ENCODE measurements at regions not wholly inside any gene's neighbourhood (a gene's known extent, or its start where the extent isn't known, plus 50 kb on each side); places are given as distances from the start of the nearest gene placed in this dataset.

DNA sequence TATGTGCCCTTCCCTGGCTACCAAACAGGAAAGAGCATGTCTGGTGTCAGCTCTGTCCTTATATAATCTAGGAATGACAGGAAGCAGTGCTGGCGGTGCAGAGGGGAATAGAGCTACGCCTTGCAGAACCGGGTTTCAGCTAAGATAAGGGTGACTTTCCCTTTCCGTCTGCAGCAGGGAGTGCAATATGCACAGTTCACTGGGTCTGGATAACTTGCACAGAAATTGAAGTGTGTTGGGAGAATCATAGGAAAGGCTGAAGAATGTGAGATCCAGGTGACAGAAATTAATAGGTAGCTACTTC, 90.0 kb upstream of the TSHZ3 start:
- 34% methylated on average over 4 of the region's 4 CpGs for WGBS
- Histone ChIP-seq H3K4me1 (ENCODE audit: control insufficient read depth in 4 of 4, insufficient read depth in 4 of 4, low read length in 3 of 4) (no peaks in the 10 kb centered on the region), H3K36me3 (ENCODE audit: control insufficient read depth in 4 of 4, insufficient read depth in 3 of 4, low read depth in 1 of 4, low read length in 3 of 4) (no peaks in the 10 kb centered on the region), H3K4me3 (ENCODE audit: low read depth in 1 of 3, low read length in 3 of 3) (no peak overlapping the region), H3K27me3 (ENCODE audit: control insufficient read depth in 4 of 4, insufficient read depth in 4 of 4, low read length in 3 of 4) (peaks cover 0 to 6% (median 0%) of the 10 kb centered on the region in 4 donors), H3K27ac (ENCODE audit: low read depth in 1 of 2, low read length in 2 of 2) (no peak overlapping the region), H3K9me3 (ENCODE audit: control insufficient read depth in 4 of 4, low read length in 3 of 4) (peaks cover 0 to 16% (median 4%) of the 10 kb centered on the region in 4 donors), H3K9ac (ENCODE audit: low read depth in 1 of 2, low read length in 2 of 2) (no peak overlapping the region)
- TF ChIP-seq FOXA2 (IDR thresholded peaks at IDR 0.05) (no peak), GABPA (IDR thresholded peaks at IDR 0.05 in 1 of 2, conservative IDR thresholded peaks at IDR 0.05 in 1 of 2) (no peak), YY1 (IDR thresholded peaks at IDR 0.05) (no peak), MAX (IDR thresholded peaks at IDR 0.05) (no peak)
- TF ChIP-seq, protein P1, sequence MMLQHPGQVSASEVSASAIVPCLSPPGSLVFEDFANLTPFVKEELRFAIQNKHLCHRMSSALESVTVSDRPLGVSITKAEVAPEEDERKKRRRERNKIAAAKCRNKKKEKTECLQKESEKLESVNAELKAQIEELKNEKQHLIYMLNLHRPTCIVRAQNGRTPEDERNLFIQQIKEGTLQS (IDR thresholded peaks at IDR 0.05) = no peak
- no peak for DNase-seq (ENCODE audit: low spot score)

- H3K4me1 ChIP-seq (ENCODE audit: control insufficient read depth in 4 of 4, insufficient read depth in 4 of 4, low read length in 3 of 4) = no peaks in the 10 kb centered on the region
- no peak overlapping the region for H3K4me3 ChIP-seq (ENCODE audit: low read depth in 1 of 3, low read length in 3 of 3)
- TF ChIP-seq, protein P1 (IDR thresholded peaks at IDR 0.05) = no peak
- no peak for TF ChIP-seq GABPA (IDR thresholded peaks at IDR 0.05 in 1 of 2, conservative IDR thresholded peaks at IDR 0.05 in 1 of 2)
- TF ChIP-seq EGR1 (IDR thresholded peaks at IDR 0.05; ENCODE audit: low read depth in 2 of 2) = no peak
- no peak for TF ChIP-seq HNF4G (IDR thresholded peaks at IDR 0.05)
- no peak for TF ChIP-seq REST (IDR thresholded peaks at IDR 0.05)
- no peak for TF ChIP-seq RAD21 (IDR thresholded peaks at IDR 0.05)
- TF ChIP-seq YY1 (IDR thresholded peaks at IDR 0.05) = no peak
- TF ChIP-seq, protein P2, sequence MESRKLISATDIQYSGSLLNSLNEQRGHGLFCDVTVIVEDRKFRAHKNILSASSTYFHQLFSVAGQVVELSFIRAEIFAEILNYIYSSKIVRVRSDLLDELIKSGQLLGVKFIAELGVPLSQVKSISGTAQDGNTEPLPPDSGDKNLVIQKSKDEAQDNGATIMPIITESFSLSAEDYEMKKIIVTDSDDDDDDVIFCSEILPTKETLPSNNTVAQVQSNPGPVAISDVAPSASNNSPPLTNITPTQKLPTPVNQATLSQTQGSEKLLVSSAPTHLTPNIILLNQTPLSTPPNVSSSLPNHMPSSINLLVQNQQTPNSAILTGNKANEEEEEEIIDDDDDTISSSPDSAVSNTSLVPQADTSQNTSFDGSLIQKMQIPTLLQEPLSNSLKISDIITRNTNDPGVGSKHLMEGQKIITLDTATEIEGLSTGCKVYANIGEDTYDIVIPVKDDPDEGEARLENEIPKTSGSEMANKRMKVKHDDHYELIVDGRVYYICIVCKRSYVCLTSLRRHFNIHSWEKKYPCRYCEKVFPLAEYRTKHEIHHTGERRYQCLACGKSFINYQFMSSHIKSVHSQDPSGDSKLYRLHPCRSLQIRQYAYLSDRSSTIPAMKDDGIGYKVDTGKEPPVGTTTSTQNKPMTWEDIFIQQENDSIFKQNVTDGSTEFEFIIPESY (IDR thresholded peaks at IDR 0.05) = no peak
- no peak for TF ChIP-seq NR2F2 (IDR thresholded peaks at IDR 0.05)
- TF ChIP-seq FOXA2 (IDR thresholded peaks at IDR 0.05) = no peak
- no peak for TF ChIP-seq RXRA (IDR thresholded peaks at IDR 0.05)
- TF ChIP-seq, protein P3, sequence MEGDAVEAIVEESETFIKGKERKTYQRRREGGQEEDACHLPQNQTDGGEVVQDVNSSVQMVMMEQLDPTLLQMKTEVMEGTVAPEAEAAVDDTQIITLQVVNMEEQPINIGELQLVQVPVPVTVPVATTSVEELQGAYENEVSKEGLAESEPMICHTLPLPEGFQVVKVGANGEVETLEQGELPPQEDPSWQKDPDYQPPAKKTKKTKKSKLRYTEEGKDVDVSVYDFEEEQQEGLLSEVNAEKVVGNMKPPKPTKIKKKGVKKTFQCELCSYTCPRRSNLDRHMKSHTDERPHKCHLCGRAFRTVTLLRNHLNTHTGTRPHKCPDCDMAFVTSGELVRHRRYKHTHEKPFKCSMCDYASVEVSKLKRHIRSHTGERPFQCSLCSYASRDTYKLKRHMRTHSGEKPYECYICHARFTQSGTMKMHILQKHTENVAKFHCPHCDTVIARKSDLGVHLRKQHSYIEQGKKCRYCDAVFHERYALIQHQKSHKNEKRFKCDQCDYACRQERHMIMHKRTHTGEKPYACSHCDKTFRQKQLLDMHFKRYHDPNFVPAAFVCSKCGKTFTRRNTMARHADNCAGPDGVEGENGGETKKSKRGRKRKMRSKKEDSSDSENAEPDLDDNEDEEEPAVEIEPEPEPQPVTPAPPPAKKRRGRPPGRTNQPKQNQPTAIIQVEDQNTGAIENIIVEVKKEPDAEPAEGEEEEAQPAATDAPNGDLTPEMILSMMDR (IDR thresholded peaks at IDR 0.05; ENCODE audit: low read depth, low read length, missing input control) = no peak
- no peak for TF ChIP-seq HNF4A (conservative IDR thresholded peaks at IDR 0.05)
- H3K9me3 ChIP-seq (ENCODE audit: control insufficient read depth in 4 of 4, low read length in 3 of 4) = peaks cover 0 to 6% (median 0%) of the 10 kb centered on the region in 4 donors
- H3K27ac ChIP-seq (ENCODE audit: low read depth in 1 of 2, low read length in 2 of 2) = no peak overlapping the region
- 77% methylated on average over 4 of the region's 4 CpGs for WGBS
- no peak overlapping the region for H3K9ac ChIP-seq (ENCODE audit: low read depth in 1 of 2, low read length in 2 of 2)
- H3K27me3 ChIP-seq (ENCODE audit: control insufficient read depth in 4 of 4, insufficient read depth in 4 of 4, low read length in 3 of 4) = no peaks in the 10 kb centered on the region
- no peaks in the 10 kb centered on the region for H3K36me3 ChIP-seq (ENCODE audit: control insufficient read depth in 4 of 4, insufficient read depth in 3 of 4, low read depth in 1 of 4, low read length in 3 of 4)
- DNase-seq (ENCODE audit: low spot score) = no peak
Observed at GRCh38 chr19:31444931-31445330, 95.7 kb upstream of the TSHZ3 start.
